HEK293 (cell line): ENCODE measurements at regions not wholly inside any gene's neighbourhood (a gene's known extent, or its start where the extent isn't known, plus 50 kb on each side); places are given as distances from the start of the nearest gene placed in this dataset.

Source experiments
- CTCF ChIA-PET: fragments of 350-600 bp; formaldehyde crosslinking; extraction: SDS; loops from one replicate; lab custom pipeline; 2021; ENCODE audit warnings: antibody characterized with exemption; lab: Yijun Ruan, JAX
- POLR2A ChIA-PET: fragments of 300-600 bp; formaldehyde crosslinking; extraction: SDS; loops from one replicate; lab custom pipeline; 2020; ENCODE audit warnings: antibody characterized with exemption, inconsistent platforms; lab: Yijun Ruan, JAX
- H3K27ac ChIP-seq: fragments of 200-500 bp; sonication (Bioruptor generic); 2 replicates; pipeline ENCODE4 v1.5.1; 2014; ENCODE audit warnings: low read depth, low read length, control low read depth, inconsistent platforms; ENCODE audit errors: extremely low read depth
- H3K36me3 ChIP-seq, 2 experiments: fragments of 200-500 bp in 1 of 2; sonication (Bioruptor generic) in 1 of 2; 1 replicate in 1 of 2; 2 replicates in 1 of 2; pipeline ENCODE4 v1.5.1; 2014 to 2017; ENCODE audit warnings: inconsistent platforms in 2 of 2, low read length in 2 of 2; ENCODE audit not compliant: control insufficient read depth in 2 of 2, insufficient read depth in 1 of 2
- H3K4me1 ChIP-seq: fragments of 200-500 bp; sonication (Bioruptor generic); 2 replicates; pipeline ENCODE4 v1.5.1; 2014; ENCODE audit warnings: mild to moderate bottlenecking, low read length, inconsistent platforms; ENCODE audit not compliant: control insufficient read depth, insufficient read depth
- H3K4me3 ChIP-seq: 2 replicates; pipeline ENCODE4 v1.5.1; 2011; ENCODE audit warnings: low read depth, mild to moderate bottlenecking, control low read depth, low read length, moderate library complexity
- H3K9me3 ChIP-seq: fragments of 200-500 bp; sonication (Bioruptor generic); 2 replicates; pipeline ENCODE4 v1.5.1; 2014; ENCODE audit warnings: low read depth, low read length, inconsistent platforms; ENCODE audit not compliant: control insufficient read depth, insufficient read depth
- YY2 ChIP-seq: fragments of 450-650 bp; formaldehyde crosslinking; IDR thresholded peaks from 2 replicates; pipeline ENCODE4 v1.5.1; 2016; ENCODE audit warnings: missing biosample characterization, missing genetic modification characterization
- ZBTB17 ChIP-seq: fragments of 450-650 bp; formaldehyde crosslinking; IDR thresholded peaks from 2 replicates; pipeline ENCODE4 v1.5.1; 2016; ENCODE audit warnings: missing biosample characterization, missing genetic modification characterization
- ZNF366 ChIP-seq: fragments of 450-650 bp; formaldehyde crosslinking; conservative IDR thresholded peaks from 2 replicates; pipeline ENCODE4 v1.5.1; 2016; ENCODE audit warnings: missing biosample characterization, missing genetic modification characterization
- ZNF561 ChIP-seq: fragments of 450-650 bp; IDR thresholded peaks from 2 replicates; pipeline ENCODE4 v1.5.1; 2018; ENCODE audit warnings: missing biosample characterization, missing genetic modification characterization, borderline replicate concordance
- ZNF707 ChIP-seq: fragments of 450-650 bp; formaldehyde crosslinking; IDR thresholded peaks from 2 replicates; pipeline ENCODE4 v1.5.1; 2016; ENCODE audit warnings: missing biosample characterization, missing genetic modification characterization
- TF ChIP-seq, protein P1 (sequence below): fragments of 450-650 bp; formaldehyde crosslinking; conservative IDR thresholded peaks from 2 replicates; pipeline ENCODE4 v1.5.1; 2016; ENCODE audit warnings: low read depth, missing biosample characterization, missing genetic modification characterization

DNA sequence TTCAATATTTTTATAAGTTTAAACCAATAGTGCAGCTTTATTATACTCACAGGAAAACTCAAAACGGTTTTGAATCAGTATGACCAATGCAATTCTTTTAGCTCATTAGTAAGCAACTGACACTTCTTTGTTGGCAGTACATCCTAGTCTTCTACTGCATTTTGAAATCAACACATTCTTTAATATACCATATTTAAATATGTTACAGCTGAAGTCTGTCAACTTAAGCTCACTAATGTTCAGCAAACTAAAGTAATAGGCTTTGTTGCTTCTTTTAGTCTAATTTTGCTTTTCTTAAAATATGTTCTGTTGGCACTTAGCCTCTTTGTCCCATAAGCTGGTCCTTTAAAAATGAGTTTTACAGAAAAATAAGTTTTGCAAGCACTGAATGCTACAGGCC is 55.4 kb upstream of the CCBE1 start (continued):
- TF ChIP-seq, protein P1, sequence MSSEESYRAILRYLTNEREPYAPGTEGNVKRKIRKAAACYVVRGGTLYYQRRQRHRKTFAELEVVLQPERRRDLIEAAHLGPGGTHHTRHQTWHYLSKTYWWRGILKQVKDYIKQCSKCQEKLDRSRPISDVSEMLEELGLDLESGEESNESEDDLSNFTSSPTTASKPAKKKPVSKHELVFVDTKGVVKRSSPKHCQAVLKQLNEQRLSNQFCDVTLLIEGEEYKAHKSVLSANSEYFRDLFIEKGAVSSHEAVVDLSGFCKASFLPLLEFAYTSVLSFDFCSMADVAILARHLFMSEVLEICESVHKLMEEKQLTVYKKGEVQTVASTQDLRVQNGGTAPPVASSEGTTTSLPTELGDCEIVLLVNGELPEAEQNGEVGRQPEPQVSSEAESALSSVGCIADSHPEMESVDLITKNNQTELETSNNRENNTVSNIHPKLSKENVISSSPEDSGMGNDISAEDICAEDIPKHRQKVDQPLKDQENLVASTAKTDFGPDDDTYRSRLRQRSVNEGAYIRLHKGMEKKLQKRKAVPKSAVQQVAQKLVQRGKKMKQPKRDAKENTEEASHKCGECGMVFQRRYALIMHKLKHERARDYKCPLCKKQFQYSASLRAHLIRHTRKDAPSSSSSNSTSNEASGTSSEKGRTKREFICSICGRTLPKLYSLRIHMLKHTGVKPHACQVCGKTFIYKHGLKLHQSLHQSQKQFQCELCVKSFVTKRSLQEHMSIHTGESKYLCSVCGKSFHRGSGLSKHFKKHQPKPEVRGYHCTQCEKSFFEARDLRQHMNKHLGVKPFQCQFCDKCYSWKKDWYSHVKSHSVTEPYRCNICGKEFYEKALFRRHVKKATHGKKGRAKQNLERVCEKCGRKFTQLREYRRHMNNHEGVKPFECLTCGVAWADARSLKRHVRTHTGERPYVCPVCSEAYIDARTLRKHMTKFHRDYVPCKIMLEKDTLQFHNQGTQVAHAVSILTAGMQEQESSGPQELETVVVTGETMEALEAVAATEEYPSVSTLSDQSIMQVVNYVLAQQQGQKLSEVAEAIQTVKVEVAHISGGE (tag by site-specific recombination) = no peak
- no peak for TF ChIP-seq ZNF561 (tag by site-specific recombination)
- TF ChIP-seq, all 188 proteins: peak for 0

GRCh38 chr18:59751186-59751585 is 54.0 kb upstream of the CCBE1 start:
- Histone ChIP-seq H3K4me3 (no peak overlapping the region), H3K27ac (no peak overlapping the region), H3K4me1 (no peaks in the 10 kb centered on the region), H3K9me3 (no peaks in the 10 kb centered on the region), H3K36me3 (no peaks in the 10 kb centered on the region)
- CTCF ChIA-PET = interaction anchor here (0.6 to 1.0 kb wide), 4 partner anchors 11 to 292 kb away, joined by 3 to 4 read pairs (median 4); partner anchors contain the start of gene CCBE1
- POLR2A ChIA-PET = no interaction called here
- TF ChIP-seq YY2 (tag by site-specific recombination) = no peak
- TF ChIP-seq ZBTB17 = no peak

DNA sequence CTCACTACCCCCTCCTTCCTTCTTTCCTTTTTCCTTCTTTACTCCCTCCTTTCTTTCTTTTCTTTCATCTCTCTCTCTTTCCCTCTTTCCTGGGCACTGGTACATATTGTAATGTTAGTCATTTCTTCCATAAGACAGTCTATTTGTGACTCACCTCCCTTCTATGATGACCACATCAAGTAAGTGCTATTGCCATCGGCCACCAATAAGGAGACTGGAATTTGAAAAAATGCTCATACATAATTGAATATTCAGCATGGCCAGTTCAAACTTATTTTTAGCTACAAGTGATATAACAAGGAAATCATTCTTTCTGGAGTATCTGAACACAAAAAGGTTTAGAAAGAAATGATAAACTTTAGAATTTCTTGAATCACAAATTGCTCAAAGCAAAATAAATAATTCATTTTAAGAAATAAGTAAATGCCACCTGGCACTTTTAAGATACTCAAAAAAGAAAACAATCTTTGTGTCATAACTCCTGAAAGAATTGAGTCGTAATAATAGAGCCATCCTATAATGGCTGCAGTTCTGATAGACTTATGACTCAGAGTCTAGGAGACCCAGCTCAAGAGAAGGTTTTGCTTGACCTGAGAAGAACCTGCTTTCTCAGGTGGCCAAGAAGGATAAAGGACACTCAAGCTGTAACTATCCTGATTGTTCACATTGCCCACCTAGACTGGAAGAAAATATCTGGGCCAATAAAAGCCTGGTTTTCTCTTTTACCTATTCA is 51.6 kb upstream of the CCBE1 start:
- no peak overlapping the region for H3K27ac ChIP-seq
- POLR2A ChIA-PET = no interaction called here
- TF ChIP-seq ZNF707 (tag by site-specific recombination) (no peak), ZNF366 (peak; percentile 31; the same call in 1 of the 2 replicates)
- TF ChIP-seq, all 188 proteins: peak for 1
- H3K36me3 ChIP-seq = no peaks in the 10 kb centered on the region
- CTCF ChIA-PET = no interaction called here
- no peaks in the 10 kb centered on the region for H3K9me3 ChIP-seq
- no peaks in the 10 kb centered on the region for H3K4me1 ChIP-seq
- no peak overlapping the region for H3K4me3 ChIP-seq
